Neural cell (in vitro differentiated cells): ENCODE measurements at regions not wholly inside any gene's neighbourhood (a gene's known extent, or its start where the extent isn't known, plus 50 kb on each side); places are given as distances from the start of the nearest gene placed in this dataset.

Source experiments
- EP300 ChIP-seq: fragments of 450-650 bp; conservative IDR thresholded peaks from 2 replicates; pipeline ENCODE4 v1.6.1; 2014; ENCODE audit warnings: antibody characterized with exemption, mild to moderate bottlenecking, moderate library complexity; ENCODE audit not compliant: poor library complexity, severe bottlenecking
- MXI1 ChIP-seq: fragments of 450-650 bp; conservative IDR thresholded peaks from 2 replicates; pipeline ENCODE4 v1.6.1; 2014; ENCODE audit warnings: antibody characterized with exemption, mild to moderate bottlenecking; ENCODE audit not compliant: poor library complexity, severe bottlenecking
- TF ChIP-seq, protein P1 (sequence below): fragments of 450-650 bp; IDR thresholded peaks from 2 replicates; pipeline ENCODE4 v1.5.1; 2014; ENCODE audit warnings: antibody characterized with exemption, mild to moderate bottlenecking, moderate library complexity; ENCODE audit not compliant: poor library complexity, severe bottlenecking

DNA sequence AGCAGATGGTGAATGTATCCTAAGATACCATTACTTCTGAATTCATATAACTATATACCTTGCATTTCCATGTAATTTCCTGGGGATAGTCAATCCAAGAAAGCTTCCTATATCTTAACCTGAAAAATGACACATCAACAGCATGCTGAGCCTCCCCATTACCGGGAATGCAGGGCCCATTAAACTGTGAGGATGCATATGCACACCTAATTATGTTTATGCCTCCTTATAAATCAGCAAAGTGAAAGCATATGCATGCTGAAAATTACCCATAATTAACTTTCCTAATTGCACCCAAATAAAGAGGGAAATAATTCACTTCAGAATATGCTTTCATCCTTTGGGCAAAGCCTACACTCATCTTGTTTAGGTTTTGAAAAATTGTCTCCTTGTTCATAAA lies 663.0 kb downstream of the KCNA4 start:
- TF ChIP-seq EP300 (no peak), MXI1 (no peak)
- TF ChIP-seq, protein P1, sequence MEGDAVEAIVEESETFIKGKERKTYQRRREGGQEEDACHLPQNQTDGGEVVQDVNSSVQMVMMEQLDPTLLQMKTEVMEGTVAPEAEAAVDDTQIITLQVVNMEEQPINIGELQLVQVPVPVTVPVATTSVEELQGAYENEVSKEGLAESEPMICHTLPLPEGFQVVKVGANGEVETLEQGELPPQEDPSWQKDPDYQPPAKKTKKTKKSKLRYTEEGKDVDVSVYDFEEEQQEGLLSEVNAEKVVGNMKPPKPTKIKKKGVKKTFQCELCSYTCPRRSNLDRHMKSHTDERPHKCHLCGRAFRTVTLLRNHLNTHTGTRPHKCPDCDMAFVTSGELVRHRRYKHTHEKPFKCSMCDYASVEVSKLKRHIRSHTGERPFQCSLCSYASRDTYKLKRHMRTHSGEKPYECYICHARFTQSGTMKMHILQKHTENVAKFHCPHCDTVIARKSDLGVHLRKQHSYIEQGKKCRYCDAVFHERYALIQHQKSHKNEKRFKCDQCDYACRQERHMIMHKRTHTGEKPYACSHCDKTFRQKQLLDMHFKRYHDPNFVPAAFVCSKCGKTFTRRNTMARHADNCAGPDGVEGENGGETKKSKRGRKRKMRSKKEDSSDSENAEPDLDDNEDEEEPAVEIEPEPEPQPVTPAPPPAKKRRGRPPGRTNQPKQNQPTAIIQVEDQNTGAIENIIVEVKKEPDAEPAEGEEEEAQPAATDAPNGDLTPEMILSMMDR, result no peak
